Cardiac fibroblast (primary cell): ENCODE measurements at regions not wholly inside any gene's neighbourhood (a gene's known extent, or its start where the extent isn't known, plus 50 kb on each side); places are given as distances from the start of the nearest gene placed in this dataset.

Source experiments
- DNase-seq, 2 donors: peaks; one replicate each; pipeline versions ENCODE4 v3.0.0 to v3.0.0-alpha.2; 2010; ENCODE audit warnings: low read depth in 2 of 2
- H3K4me3 ChIP-seq, 2 donors: replicated peaks in 1 of 2; 1 replicate in 1 of 2; 2 replicates in 1 of 2; pipeline ENCODE4 v1.5.1; 2011; ENCODE audit warnings: low read depth in 2 of 2, low read length in 2 of 2, mild to moderate bottlenecking in 2 of 2, moderate library complexity in 1 of 2
- TF ChIP-seq, protein P1 (sequence below): IDR thresholded peaks from one replicate; pipeline ENCODE4 v1.5.1; 2011; ENCODE audit warnings: low read depth, mild to moderate bottlenecking, low read length, inconsistent platforms

DNA sequence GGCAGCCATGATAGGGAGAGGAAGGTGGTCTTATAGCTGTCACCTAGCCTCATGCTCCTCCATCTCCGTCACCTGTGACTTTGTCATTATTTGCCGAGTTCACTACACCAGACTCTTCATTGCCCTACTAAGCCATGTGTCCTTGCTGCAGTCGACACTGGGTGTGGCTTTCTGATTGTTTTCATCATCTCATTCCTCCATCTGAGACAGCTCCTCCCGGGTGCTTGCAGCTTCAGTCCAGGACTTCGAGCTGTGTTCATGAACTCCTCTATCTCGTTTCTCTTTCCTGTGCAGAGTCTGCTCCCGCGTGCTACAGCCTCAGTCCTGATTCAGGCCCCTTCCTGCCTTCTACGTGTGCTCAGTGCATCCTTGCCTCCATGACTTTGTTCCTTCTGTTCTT, 295.1 kb upstream of the TNP1 start:
- H3K4me3 ChIP-seq: no peak overlapping the region
- no peak for DNase-seq
- TF ChIP-seq, protein P1, sequence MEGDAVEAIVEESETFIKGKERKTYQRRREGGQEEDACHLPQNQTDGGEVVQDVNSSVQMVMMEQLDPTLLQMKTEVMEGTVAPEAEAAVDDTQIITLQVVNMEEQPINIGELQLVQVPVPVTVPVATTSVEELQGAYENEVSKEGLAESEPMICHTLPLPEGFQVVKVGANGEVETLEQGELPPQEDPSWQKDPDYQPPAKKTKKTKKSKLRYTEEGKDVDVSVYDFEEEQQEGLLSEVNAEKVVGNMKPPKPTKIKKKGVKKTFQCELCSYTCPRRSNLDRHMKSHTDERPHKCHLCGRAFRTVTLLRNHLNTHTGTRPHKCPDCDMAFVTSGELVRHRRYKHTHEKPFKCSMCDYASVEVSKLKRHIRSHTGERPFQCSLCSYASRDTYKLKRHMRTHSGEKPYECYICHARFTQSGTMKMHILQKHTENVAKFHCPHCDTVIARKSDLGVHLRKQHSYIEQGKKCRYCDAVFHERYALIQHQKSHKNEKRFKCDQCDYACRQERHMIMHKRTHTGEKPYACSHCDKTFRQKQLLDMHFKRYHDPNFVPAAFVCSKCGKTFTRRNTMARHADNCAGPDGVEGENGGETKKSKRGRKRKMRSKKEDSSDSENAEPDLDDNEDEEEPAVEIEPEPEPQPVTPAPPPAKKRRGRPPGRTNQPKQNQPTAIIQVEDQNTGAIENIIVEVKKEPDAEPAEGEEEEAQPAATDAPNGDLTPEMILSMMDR: no peak

DNA sequence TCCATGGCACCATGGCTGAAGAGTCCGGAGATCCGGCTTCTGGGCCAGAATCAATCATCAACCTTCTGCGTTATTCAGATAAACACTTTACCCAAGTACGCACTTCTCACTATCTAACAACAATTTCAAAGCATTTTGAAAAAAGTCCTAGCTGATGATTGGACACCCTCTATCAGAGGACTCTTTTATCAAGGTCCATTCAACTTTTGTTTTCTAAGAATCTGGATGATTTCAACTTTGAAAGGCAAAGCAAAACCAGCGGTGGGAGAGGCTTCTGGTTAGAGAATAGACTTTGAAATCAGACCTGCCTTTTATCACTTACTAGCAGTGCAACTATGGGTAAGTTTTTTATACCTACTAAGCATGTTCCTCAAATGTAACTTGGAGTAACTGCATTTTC, 293.6 kb upstream of the TNP1 start:
- TF ChIP-seq, protein P1: no peak
- DNase-seq: no peak
- H3K4me3 ChIP-seq: no peak overlapping the region

DNA sequence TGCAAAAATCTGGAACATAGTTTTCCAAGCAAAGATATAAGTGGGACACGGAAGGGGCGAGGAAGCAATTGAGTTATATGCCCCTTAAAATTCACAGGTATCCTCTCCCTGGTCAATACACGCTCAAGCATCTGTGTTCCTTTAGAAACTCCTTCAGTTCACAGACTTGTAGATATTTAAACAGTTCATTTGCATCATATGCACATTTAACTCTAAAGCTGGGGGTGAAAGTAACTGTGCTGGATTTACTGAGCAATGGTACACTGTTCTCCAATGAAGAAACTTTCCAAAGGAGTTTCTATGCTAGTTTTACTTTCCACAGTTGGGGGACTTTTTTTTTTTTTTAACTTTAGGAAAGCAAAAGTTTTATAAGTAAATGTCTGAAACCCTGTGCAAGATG, 293.0 kb upstream of the TNP1 start:
- TF ChIP-seq, protein P1: no peak
- H3K4me3 ChIP-seq: no peak overlapping the region
- DNase-seq: no peak

DNA sequence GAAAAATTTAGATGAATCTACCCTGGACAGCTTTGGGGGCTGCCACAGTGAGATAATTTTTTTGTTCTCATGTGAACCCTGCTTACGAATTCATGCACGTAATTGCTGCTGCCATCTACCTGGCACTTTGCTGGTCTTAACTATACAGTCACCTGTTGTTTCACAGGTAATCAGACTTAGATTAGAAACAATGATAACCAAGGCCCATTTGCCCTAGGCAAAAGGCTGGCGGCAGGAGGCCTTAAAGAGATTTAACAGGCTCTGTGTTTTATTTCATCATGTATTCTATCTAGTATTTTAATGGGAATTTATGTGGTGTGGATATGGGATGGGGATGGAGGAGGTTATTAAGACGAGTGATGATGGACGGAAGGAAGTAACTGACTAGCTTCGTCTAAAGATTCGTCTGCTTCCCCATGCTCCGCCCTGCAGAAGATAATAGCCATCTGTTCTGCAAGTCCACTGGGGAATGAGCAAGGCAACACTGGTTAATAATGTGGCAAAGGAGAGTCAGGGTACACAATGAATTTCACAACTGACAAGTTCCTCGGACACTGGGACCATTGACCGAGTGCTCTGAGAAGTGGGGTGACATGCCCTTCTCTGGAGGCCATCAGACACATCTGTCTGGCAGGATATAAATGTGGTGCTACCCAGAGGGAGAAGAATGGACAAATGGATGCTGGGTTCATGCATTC, 291.8 kb upstream of the TNP1 start:
- TF ChIP-seq, protein P1: no peak
- no peak overlapping the region for H3K4me3 ChIP-seq
- peak in 1 of 2 donors; percentile 4 for DNase-seq

DNA sequence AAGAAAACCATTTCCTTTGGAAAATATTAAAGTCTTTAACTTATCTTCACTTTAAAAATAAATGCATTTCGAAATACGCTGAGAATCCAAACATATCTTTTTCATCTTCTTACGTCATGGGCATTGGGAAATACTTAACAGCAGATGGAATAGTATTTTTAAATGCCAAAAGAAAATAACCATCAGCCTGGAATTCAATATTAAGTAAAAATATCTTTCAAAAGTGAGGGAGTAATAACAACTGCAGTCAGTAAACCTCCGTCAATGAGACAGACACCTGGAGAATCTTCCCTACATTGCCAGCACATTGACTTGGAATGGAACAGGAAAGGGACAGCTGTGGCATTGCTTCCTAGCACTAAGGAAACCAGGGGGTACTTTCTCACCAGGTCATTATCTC, 290.4 kb upstream of the TNP1 start:
- H3K4me3 ChIP-seq: no peak overlapping the region
- TF ChIP-seq, protein P1: no peak
- DNase-seq: peak; percentile 59 to 60

DNA sequence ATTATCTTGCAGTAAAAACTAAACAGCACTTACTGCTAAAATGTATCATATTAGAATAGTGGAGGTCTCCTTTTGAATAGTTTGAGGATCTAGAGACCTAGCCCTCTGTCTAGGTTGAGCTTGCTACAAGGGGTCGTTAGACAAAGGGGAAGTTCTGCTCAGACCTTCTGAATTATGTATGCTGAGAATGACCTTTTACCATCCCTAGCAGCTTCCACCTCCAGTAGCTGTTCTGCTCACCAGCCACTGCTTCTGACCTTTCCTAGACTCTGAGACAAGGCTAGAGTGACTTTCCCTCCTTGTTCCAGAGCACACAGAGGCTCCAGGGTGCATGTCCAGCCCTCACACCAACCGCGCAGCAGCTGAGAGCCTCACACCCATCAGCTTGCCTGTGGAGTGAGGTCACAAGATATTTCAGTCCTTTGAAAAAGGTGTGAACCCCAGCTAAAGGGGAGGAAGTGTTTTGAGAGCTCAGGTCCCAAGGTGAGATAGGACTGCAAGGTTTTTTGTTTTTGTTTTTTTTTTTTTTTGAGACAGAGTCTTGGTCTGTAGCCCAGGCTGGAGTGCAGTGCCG, 289.3 kb upstream of the TNP1 start:
- DNase-seq: no peak
- H3K4me3 ChIP-seq: no peak overlapping the region
- TF ChIP-seq, protein P1: no peak
